Endothelial cell (in vitro differentiated cells): ENCODE measurements at regions not wholly inside any gene's neighbourhood (a gene's known extent, or its start where the extent isn't known, plus 50 kb on each side); places are given as distances from the start of the nearest gene placed in this dataset.

Experiments used
- DNase-seq: peaks from one replicate; pipeline ENCODE4 v3.0.0; 2021; ENCODE audit warnings: low spot score
- H3K27ac Mint-ChIP-seq: one replicate; pipeline ENCODE4 v1.8.0; 2021; ENCODE audit warnings: mixed read lengths, inconsistent platforms; ENCODE audit not compliant: unreplicated experiment
- H3K27me3 Mint-ChIP-seq: one replicate; pipeline ENCODE4 v1.8.0; 2021; ENCODE audit warnings: mild to moderate bottlenecking, moderate library complexity, mixed read lengths, inconsistent platforms; ENCODE audit not compliant: unreplicated experiment
- H3K36me3 Mint-ChIP-seq: one replicate; pipeline ENCODE4 v1.8.0; 2021; ENCODE audit warnings: mild to moderate bottlenecking, low read depth, mixed read lengths, inconsistent platforms; ENCODE audit not compliant: unreplicated experiment
- H3K4me1 Mint-ChIP-seq: one replicate; pipeline ENCODE4 v1.8.0; 2021; ENCODE audit warnings: mild to moderate bottlenecking, mixed read lengths, inconsistent platforms; ENCODE audit not compliant: unreplicated experiment
- H3K4me3 Mint-ChIP-seq: one replicate; pipeline ENCODE4 v1.8.0; 2021; ENCODE audit warnings: mild to moderate bottlenecking, mixed read lengths, inconsistent platforms; ENCODE audit not compliant: unreplicated experiment
- H3K9me3 Mint-ChIP-seq: one replicate; pipeline ENCODE4 v1.8.0; 2021; ENCODE audit warnings: mixed read lengths, inconsistent platforms; ENCODE audit not compliant: unreplicated experiment
- TF ChIP-seq, protein P1 (sequence below): fragments of 200-600 bp; sonication (generic); IDR thresholded peaks from one replicate; pipeline ENCODE4 v1.5.0; 2021; ENCODE audit warnings: antibody characterized with exemption; ENCODE audit not compliant: unreplicated experiment

DNA sequence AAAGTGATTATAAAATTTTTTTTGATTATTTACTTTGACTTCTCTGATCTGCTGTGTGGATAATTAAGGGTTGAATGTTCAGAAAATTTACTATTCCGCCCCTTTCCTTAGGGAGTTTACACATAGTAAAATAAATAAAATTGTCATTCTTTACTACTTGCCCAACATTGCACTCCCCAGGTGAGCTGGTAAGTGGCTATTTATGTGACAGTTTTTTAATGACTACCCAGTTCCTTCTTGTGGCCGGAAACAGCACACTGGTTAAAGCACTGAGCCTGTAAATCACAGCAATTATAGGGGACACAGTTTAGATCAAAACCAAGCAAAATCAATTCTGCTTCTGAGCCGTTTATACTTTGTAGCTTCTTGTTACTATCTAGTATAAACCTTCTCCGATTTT, 158.1 kb downstream of the FHIP1A start:
- H3K36me3 Mint-ChIP-seq: no peaks in the 10 kb centered on the region
- no peak overlapping the region for H3K4me3 Mint-ChIP-seq
- TF ChIP-seq, protein P1, sequence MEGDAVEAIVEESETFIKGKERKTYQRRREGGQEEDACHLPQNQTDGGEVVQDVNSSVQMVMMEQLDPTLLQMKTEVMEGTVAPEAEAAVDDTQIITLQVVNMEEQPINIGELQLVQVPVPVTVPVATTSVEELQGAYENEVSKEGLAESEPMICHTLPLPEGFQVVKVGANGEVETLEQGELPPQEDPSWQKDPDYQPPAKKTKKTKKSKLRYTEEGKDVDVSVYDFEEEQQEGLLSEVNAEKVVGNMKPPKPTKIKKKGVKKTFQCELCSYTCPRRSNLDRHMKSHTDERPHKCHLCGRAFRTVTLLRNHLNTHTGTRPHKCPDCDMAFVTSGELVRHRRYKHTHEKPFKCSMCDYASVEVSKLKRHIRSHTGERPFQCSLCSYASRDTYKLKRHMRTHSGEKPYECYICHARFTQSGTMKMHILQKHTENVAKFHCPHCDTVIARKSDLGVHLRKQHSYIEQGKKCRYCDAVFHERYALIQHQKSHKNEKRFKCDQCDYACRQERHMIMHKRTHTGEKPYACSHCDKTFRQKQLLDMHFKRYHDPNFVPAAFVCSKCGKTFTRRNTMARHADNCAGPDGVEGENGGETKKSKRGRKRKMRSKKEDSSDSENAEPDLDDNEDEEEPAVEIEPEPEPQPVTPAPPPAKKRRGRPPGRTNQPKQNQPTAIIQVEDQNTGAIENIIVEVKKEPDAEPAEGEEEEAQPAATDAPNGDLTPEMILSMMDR: no peak
- no peak overlapping the region for H3K27ac Mint-ChIP-seq
- H3K9me3 Mint-ChIP-seq: no peaks in the 10 kb centered on the region
- DNase-seq: no peak
- no peaks in the 10 kb centered on the region for H3K4me1 Mint-ChIP-seq
- peaks cover 1% of the 10 kb centered on the region for H3K27me3 Mint-ChIP-seq

DNA sequence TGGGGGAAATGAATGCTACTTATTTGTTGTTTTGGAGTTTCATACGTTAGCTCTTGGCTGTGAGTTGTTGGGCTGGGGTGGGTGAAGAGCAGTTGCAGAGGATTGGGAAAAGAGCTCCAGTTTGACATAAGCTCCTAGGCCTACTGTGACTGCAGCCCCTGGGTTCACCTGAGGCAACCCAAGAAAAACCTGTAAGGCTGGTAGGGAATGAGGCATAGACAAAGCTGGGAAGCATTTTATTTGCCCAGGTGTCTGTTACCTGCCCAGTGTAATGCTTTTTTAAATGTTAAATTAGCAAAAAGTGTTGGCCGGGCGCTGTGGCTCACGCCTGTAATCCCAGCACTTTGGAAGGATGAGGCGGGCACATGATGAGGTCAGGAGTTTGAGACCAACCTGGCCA, 160.0 kb downstream of the FHIP1A start:
- Mint-ChIP-seq H3K4me3 (no peak overlapping the region), H3K9me3 (no peaks in the 10 kb centered on the region), H3K27ac (no peak overlapping the region), H3K4me1 (no peaks in the 10 kb centered on the region), H3K36me3 (no peaks in the 10 kb centered on the region), H3K27me3 (no peaks in the 10 kb centered on the region)
- DNase-seq: no peak
- TF ChIP-seq, protein P1: no peak

DNA sequence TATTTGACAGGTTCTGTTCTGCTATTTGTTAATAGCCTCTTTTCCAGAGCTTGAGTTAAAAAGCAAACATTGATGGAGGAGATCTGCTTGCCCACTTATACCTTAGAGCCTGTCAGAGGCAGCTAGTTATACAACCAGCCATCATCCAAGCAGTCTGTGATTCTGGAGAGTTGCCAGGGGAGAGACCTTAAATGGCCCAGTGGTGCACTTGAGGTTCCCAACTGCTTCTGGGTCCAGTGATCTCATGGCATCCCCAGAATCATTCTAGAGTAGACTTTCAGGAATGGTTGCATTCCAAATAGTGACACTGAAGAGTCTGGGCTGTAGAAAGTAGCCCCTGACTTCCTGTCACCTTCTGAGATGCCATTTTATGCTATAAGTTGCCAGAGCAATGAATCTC, 160.7 kb downstream of the FHIP1A start:
- Mint-ChIP-seq H3K27me3 (no peaks in the 10 kb centered on the region), H3K36me3 (no peaks in the 10 kb centered on the region), H3K4me3 (no peak overlapping the region), H3K9me3 (no peaks in the 10 kb centered on the region), H3K27ac (no peak overlapping the region), H3K4me1 (no peaks in the 10 kb centered on the region)
- TF ChIP-seq, protein P1: no peak
- no peak for DNase-seq

DNA sequence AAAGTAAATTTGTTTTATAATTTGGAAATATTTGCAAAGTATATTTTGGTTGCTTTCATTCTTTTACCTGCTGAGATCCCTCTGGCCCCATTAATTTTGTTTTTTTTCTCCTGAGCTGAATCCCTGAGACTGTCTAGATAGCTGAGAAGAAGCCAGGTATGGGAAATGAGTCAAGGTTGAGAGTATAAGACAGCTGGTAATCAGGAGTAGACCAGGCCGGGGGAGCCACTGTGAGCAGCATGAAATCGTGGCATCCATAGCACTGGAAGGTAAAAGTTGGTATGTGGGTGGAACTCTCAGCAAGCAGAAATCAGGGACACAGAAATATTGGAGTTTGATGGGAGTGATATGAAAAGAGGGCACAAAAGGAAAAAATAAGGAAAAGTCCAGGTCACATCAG, 164.5 kb downstream of the FHIP1A start:
- Mint-ChIP-seq H3K27me3 (no peaks in the 10 kb centered on the region), H3K4me3 (no peak overlapping the region), H3K4me1 (no peaks in the 10 kb centered on the region), H3K36me3 (no peaks in the 10 kb centered on the region), H3K9me3 (no peaks in the 10 kb centered on the region), H3K27ac (no peak overlapping the region)
- TF ChIP-seq, protein P1: no peak
- DNase-seq: no peak

DNA sequence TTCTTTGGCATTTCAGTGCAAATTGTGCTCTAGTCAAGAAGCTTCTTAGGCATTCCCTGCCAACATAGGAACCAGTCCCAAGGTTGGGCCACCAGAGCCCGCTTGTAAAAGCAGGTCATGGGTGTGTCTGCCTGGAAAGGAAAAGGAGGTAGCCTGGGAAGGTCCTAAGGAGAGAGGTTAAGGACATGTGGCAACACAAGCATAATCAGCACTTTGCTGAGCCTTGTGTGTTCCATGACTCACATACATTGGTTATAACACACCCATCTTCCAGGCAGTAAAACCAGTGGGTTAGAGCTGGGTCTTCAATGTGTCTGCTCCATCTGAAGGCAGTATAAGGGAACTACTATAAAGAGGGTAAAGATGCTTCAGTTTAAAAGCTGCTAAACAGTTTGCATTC, 165.0 kb downstream of the FHIP1A start:
- no peaks in the 10 kb centered on the region for H3K4me1 Mint-ChIP-seq
- no peak overlapping the region for H3K4me3 Mint-ChIP-seq
- no peaks in the 10 kb centered on the region for H3K27me3 Mint-ChIP-seq
- no peak overlapping the region for H3K27ac Mint-ChIP-seq
- H3K36me3 Mint-ChIP-seq: no peaks in the 10 kb centered on the region
- DNase-seq: no peak
- no peaks in the 10 kb centered on the region for H3K9me3 Mint-ChIP-seq
- TF ChIP-seq, protein P1: no peak
